ENCODE measurements at regions not wholly inside any gene's neighbourhood (a gene's known extent, or its start where the extent isn't known, plus 50 kb on each side); places are given as distances from the start of the nearest gene placed in this dataset.
"Not testable (repeated sequence)": the region's sequence is repeated elsewhere in the genome, so short reads cannot be mapped to it uniquely, and the experiment has no call there.

- no peak for TF ChIP-seq ZFX (IDR thresholded peaks at IDR 0.05; ENCODE audit: borderline replicate concordance)
- TF ChIP-seq, protein P1, sequence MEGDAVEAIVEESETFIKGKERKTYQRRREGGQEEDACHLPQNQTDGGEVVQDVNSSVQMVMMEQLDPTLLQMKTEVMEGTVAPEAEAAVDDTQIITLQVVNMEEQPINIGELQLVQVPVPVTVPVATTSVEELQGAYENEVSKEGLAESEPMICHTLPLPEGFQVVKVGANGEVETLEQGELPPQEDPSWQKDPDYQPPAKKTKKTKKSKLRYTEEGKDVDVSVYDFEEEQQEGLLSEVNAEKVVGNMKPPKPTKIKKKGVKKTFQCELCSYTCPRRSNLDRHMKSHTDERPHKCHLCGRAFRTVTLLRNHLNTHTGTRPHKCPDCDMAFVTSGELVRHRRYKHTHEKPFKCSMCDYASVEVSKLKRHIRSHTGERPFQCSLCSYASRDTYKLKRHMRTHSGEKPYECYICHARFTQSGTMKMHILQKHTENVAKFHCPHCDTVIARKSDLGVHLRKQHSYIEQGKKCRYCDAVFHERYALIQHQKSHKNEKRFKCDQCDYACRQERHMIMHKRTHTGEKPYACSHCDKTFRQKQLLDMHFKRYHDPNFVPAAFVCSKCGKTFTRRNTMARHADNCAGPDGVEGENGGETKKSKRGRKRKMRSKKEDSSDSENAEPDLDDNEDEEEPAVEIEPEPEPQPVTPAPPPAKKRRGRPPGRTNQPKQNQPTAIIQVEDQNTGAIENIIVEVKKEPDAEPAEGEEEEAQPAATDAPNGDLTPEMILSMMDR (IDR thresholded peaks at IDR 0.05): no peak
Observed at GRCh38 chr1:56256153-56257000, 323.0 kb downstream of the PLPP3 start.

GRCh38 chr1:56255516-56256152 is 323.7 kb downstream of the PLPP3 start:
- TF ChIP-seq, protein P1 (IDR thresholded peaks at IDR 0.05): no peak
- no peak for TF ChIP-seq ZFX (IDR thresholded peaks at IDR 0.05; ENCODE audit: borderline replicate concordance)
- H3K27ac ChIP-seq: no peak overlapping the region

More at GRCh38 chr1:56256153-56257000, 323.0 kb downstream of the PLPP3 start:
- no peak overlapping the region for H3K27ac ChIP-seq

GRCh38 chr1:56254130-56254529 is 325.2 kb downstream of the PLPP3 start:
- H3K27ac ChIP-seq: no peak overlapping the region
- TF ChIP-seq, protein P1 (IDR thresholded peaks at IDR 0.05): no peak
- no peak for TF ChIP-seq ZFX (IDR thresholded peaks at IDR 0.05; ENCODE audit: borderline replicate concordance)

DNA sequence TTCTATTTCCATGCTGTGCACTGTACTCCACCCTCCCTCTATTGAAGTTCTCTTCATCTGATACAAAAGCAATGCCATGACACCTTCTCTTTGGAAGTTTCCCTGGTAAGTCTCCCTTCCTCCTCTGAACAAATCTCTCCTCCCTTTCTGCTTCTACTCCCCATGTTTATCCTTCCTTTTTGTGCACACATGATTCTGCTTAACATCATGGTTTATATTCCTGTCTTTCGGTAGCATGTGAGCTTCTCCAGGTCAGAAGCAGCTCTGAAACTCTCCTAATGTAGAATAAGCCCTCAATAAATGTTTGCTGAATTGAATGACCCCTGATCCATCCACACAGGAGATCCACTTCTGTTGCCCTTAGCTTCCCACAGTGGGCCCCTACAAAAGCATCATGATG is 328.6 kb downstream of the PLPP3 start:
- TF ChIP-seq, protein P1 (IDR thresholded peaks at IDR 0.05): no peak
- TF ChIP-seq ZFX (IDR thresholded peaks at IDR 0.05; ENCODE audit: borderline replicate concordance): no peak
- H3K27ac ChIP-seq: no peak overlapping the region

DNA sequence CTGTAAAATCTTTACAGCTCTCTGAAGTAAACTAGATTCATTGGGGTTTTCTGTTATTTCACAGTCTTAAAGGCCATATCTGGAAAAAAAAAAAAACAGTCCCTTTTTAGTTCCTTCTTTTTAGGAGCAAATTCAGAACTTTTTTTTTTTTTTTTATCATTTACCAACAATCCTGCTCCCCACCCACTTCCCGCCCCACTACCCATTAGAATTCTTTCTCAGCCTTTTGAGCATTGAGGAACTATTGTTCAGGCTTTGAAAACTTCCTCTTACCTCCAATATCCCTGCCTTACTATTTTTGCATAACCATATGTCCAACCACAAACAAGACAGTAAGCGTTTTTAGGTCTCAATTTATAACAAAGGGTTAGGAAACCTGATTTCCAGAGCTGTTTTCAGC is 330.1 kb downstream of the PLPP3 start:
- TF ChIP-seq, protein P1 (IDR thresholded peaks at IDR 0.05): no peak
- TF ChIP-seq ZFX (IDR thresholded peaks at IDR 0.05; ENCODE audit: borderline replicate concordance): no peak
- no peak overlapping the region for H3K27ac ChIP-seq

DNA sequence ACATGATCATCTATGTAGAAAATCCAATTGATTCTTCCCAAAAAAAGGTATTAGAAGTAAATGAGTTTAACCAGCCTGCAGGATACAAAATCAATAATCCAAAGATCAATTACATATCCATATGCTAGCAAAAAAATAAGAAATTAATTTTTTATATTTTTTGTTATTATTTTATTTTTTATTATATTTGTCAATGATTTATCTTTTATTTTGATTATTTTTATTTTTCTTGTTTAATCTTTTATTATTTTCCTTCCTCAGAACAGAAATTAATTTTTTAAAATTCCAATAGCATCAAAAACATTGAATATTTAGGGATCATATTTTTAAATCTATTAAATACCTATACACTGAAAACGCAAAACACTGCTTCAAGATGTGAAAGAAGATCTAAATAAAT is 331.2 kb downstream of the PLPP3 start:
- TF ChIP-seq, protein P1 (IDR thresholded peaks at IDR 0.05): no peak
- TF ChIP-seq ZFX (IDR thresholded peaks at IDR 0.05; ENCODE audit: borderline replicate concordance): no peak
- H3K27ac ChIP-seq: no peak overlapping the region

DNA sequence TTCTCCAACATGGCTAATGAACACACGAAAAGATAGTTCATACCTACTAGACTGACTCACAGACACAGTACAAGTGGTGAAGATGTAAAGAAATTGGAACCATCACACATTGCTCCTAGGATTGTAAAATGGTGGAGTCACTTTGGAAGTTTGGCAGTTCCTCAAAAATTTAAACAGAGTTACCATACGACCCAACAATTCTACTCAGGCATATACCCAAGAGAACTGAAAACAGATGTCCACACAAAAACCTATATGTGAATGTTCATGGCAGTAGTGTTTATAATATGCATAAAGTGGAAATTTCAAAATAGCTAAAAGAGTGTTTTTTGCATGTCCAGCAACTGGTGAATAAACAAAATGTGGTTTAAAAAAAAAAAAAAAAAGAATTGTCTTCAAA is 332.6 kb downstream of the PLPP3 start:
- H3K27ac ChIP-seq: not testable (repeated sequence)

All from 22Rv1 (cell line).